Activated CD8-positive, alpha-beta memory T cell treated with anti-CD3 and anti-CD28 coated beads, Interleukin-2, amount 50 U/mL, for 1 hour (primary cell): ENCODE measurements at regions not wholly inside any gene's neighbourhood (a gene's known extent, or its start where the extent isn't known, plus 50 kb on each side); places are given as distances from the start of the nearest gene placed in this dataset.
"Not testable (repeated sequence)": the region's sequence is repeated elsewhere in the genome, so short reads cannot be mapped to it uniquely, and the experiment has no call there.

ENCODE experiments used
- DNase-seq: peaks from one replicate; pipeline ENCODE4 v3.0.0-alpha.2; 2020; ENCODE audit errors: extremely low read depth

DNA sequence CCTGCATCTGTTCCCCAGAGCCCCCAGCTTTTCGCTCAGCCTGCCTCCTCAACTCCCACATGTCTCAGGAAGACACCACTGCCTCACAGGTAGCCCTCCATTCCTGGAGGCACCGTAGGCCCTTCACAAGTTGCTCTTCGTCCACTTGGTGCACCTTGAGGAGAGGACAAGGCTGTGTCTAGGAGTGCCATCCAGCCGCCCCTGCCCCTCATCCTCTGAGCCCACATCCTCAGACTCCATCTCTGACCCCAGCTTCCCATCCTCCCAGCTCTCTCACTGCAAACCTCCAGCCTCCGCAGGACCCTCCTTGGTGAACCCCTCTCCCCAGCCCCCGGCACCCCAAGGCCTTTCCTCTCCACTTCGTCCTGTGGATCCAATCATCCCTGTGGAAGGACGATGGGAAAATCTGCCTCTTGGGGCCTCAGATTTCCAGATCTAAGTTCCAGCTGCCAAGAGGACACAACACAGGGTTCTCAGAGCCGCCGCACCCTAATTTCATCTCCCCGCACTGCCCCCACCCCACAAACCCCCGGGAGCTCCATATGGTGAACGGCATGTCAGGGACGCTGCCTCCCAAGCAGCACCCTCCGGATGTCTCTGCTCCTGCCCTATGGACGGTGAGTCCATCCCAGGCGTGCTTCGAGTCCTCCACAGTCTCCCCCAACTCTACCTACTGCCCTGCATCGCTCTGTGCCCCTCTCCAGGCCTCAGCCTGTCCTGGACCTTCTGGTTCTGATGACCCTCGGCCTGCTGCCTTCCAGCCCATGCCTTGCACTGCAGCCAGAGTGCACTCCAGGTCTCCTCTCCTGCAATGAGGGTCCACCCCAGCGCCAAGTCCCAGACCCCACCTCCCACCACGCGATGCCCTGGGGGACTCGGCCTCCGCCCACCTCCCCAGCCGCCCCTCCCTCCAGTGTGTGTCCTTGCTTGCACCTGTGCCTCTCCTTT, 314.1 kb upstream of the DIO3 start:
- no peak for DNase-seq

DNA sequence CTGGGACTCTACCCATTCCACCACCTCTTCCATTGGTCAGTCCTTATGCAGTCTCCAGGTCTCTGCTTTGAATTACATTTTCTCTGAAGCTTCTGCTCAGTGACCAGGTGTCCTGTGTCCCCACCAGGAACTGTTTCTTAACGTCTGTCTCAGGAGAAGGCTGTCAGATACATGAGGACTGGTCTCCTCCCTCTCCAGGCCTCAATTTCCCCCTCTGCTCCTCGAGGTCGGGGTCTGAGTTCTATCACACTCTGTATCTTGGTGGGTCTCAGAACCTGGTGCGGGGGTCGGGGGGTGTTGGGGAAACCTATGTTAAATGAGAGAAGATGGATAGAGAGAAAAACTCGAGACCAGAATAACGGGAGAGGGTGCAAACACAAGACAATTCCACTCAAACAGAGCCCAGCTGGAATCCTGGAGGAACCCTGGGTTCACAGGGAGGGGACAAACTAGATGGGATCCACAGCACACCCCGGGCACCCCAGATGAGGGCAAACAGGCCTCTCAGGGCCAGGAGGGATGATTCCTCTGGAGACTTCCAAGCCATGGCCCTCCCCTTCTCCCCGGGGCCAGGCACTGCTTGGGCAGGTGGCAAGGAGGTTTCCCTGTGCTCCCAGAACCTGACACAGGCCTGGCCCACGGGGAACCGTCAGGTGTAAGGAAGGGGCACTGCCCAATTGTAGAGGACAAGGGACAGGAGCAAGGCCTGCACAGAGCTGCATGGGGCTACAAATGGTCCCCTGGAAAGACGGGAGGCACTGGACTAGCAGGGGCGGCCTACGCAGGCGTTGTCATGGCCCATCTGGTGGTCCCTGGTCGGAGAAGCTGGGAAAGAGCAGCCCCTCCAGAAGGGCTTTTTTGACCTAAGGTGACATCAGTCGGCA, 313.2 kb upstream of the DIO3 start:
- no peak for DNase-seq

GRCh38 chr14:101248840-101249675, 312.2 kb upstream of the DIO3 start:
- DNase-seq, result no peak

- no peak for DNase-seq
Measured at GRCh38 chr14:101249676-101250036, 311.6 kb upstream of the DIO3 start.

GRCh38 chr14:101250336-101250947, 310.9 kb upstream of the DIO3 start:
- no peak for DNase-seq

DNA sequence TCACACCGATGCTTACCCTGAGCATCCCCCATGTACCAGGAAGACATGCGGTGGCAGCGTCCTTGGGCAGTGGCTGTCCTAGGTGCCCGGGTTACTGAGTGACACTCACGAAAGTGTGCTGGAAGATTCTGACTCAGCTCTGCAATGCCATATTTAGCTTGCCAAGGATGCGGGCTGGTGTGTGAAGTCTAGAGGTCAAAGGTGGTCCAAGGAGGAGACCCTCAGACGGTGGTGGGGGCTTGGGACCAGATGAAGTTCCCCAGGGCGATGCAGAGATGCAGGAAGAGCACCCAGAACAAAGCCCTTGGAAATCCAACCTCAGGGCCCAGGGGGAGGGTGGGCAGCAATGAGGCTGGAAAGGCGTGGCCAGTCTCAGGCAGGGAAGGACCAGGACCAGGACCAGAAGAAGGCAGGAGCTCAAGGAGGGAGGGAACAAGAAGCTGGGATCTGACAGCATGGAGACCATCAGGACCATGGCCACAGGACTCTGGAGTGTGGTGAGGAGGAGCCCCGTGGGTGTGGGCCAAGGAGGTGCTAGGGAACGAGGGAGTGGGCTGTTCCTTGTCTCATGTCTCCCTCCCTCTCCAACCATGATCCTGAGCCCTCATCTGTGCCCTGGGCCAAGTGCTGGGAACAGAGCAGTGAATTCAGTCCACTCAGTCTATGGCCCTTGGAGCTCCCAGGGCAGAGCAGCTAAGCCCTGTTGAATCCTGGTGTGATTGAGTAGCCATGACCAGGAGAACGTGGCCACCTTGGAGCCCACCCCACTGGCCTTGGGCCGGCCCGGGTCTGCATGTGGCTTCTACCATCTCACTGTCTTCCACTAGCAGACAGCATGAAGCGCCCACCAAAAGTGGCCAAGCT, 310.1 kb upstream of the DIO3 start:
- DNase-seq, result no peak

- DNase-seq, result no peak
Measured at GRCh38 chr14:101251812-101252442, 309.4 kb upstream of the DIO3 start.

GRCh38 chr14:101252443-101253214, 308.7 kb upstream of the DIO3 start:
- DNase-seq, result no peak

DNA sequence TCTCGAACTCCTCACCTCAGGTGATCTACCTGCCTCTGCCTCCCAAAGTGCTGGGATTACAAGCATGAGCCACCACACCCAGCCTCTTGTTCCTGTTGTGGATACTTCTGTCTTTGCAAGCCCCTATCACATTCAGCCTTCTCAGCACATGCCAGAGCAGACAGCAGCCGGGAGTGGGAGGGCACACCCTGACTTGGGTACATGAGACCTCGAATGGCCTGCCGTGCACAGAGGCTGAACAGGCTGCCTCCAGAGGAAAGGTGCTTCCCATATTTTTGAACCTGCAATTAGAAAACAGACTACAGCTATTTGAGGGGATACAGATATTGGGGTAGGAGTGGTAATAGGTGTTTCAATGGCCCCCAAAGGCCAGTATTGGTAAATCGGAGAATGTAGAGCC, 307.3 kb upstream of the DIO3 start:
- no peak for DNase-seq

DNA sequence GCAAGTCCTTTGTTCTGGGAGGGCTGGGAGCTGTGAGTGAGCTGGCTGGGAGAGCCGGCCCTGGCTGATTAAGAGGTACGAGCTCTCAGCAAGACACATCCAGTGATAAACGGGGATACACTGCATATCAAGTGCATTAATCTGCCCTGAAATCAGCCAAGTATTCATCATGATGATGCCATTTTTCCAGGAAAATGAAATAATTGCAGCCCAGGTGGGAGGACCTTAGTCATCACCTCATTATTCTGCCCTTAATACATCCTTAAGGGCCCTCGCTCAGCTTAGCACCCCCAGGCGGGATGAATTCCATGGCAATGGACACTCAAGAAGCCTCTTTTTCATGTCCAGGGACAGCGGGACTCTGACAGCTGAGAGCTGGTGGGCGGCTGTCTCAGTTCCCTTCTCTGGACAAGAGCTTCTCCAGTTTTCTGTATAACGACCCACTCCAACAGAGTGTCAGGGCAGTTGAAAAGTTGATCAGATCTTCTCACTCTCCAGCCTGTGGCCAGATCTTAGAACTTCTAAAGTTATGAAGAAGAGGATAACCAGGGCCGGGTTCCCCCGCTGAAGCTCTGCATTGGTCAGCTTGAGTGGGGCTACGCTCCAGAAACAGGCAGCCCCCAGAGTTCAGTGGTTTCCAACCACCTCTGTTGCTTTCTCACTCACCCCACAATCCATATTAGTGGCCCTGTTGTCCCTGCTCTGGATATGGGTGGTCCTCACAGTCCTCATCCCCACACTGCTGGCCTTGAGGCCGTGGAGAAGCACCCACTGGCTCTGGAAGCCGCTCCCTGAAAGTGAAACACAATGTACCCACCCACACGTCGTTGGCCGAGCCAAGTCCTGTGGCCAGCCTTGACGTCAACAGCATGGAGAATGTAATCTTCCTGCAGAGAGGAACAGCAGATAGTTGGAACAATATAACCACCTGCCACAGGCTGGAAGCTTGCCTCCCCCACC, 306.2 kb upstream of the DIO3 start:
- DNase-seq, result no peak

DNA sequence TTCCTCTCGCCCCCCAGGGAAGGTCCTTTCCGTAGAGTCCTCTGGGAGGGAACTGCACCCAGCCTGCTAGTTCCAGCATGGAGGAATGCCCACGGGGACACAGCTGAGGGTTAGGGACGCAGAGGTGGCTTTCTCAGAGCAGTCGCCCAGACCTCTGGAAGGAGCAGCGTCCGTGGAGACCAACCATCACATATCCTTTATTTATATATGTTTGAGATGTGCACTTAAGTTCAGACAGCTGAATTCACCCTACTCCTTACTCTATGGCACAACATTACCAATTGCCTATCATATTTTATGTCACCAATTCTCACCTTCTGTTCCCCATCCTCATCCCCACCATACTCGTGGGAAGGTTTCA, 305.6 kb upstream of the DIO3 start:
- no peak for DNase-seq

GRCh38 chr14:101256266-101256665, 305.0 kb upstream of the DIO3 start:
- DNase-seq, result no peak

DNA sequence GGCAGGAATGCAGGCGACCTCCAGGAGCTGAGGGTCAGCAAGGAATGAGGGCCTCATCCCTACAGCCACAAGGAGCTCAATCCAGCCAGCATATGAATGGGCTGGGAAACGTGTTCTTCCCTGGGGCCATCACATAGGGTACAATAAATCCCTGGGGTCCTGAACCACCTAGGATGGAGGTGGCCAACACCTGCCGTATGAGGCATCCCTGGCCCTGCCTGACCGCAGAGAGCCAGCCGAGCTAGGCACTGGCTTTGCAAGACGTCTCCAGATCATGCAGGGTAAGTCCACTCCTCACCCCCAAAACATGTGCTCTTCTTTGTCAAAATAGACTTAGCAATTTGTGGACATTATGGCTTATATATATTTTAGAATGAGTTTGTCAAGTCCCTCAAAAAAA, 303.7 kb upstream of the DIO3 start:
- no peak for DNase-seq

DNA sequence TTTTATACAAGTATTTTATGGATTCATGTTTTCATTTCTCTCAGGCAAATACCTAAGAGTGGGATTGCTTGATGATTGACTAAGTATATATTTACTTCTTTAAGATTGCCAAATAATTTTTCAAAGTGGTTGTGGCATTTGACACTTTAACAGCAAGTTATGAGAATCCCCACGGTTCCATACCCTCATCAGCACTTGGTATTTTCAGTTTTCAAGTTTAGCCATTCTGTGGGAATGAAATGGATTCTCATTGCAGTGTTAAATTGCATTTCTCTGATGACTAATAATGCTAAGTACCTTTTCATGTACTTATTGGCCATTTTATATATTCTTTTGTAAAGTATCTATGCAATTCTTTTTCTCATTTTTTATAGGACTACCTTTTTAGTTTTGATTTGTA, 301.5 kb upstream of the DIO3 start:
- DNase-seq, result no peak

DNA sequence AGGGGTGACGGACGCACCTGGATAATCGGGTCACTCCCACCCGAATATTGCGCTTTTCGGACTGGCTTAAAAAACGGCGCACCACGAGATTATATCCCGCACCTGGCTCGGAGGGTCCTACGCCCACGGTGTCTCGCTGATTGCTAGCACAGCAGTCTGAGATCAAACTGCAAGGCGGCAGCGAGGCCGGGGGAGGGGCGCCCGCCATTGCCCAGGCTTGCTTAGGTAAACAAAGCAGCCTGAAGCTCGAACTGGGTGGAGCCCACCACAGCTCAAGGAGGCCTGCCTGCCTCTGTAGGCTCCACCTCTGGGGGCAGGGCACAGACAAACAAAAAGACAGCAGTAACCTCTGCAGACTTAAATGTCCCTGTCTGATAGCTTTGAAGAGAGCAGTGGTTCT, 294.9 kb upstream of the DIO3 start:
- DNase-seq, result not testable (repeated sequence)

DNA sequence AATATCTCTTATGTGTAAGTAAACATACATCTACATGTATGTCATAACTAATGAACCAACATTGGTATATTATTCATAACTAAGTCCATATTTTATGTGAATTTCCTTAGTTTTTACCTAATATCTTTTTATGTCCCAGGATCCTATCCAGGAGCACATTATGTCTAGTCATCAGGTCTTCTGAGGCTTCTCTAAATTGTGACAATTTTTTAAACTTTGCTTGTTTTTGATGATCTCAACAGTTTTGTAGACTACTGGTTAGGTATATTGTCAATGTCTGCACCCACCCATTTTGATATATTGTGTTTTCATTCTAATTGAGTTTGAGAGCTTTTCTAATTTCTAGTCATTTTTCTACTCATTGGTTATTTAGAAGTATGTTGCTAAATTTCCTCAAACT, 288.2 kb upstream of the DIO3 start:
- DNase-seq, result no peak

GRCh38 chr14:101276309-101277091, 284.8 kb upstream of the DIO3 start:
- no peak for DNase-seq
